ENCODE measurements at regions not wholly inside any gene's neighbourhood (a gene's known extent, or its start where the extent isn't known, plus 50 kb on each side); places are given as distances from the start of the nearest gene placed in this dataset.
"Not testable (repeated sequence)": the region's sequence is repeated elsewhere in the genome, so short reads cannot be mapped to it uniquely, and the experiment has no call there.

DNA sequence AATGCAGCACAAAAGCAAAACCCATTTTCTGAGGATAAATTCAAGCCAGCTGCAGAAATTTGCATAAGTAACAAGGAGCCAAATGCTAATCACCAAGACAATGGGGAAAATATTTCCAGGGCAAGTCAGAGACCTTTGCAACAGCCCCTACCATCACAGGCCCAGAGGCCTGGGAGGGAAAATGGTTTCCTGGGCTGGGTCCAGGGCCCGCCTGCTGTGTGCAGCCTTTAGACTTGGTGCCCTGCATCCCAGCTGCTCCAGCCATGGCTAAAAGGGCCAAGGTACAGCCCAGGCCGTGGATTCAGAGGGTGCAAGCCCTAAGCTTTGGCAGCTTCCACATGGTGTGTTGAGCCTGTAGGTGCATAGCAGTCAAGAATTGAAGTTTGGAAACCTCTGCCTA, 309.5 kb upstream of the SGCG start:
- DNase-seq, result no peak

- no peak for DNase-seq
Observed at GRCh38 chr13:22874839-22875238, 305.9 kb upstream of the SGCG start.

- DNase-seq, result no peak
Observed at GRCh38 chr13:22877421-22877820, 303.4 kb upstream of the SGCG start.

- no peak for DNase-seq
Observed at GRCh38 chr13:22880741-22881720, 299.7 kb upstream of the SGCG start.

GRCh38 chr13:22881721-22882608, 298.8 kb upstream of the SGCG start:
- DNase-seq, result not testable (repeated sequence)

GRCh38 chr13:22883262-22883840, 297.4 kb upstream of the SGCG start:
- no peak for DNase-seq

DNA sequence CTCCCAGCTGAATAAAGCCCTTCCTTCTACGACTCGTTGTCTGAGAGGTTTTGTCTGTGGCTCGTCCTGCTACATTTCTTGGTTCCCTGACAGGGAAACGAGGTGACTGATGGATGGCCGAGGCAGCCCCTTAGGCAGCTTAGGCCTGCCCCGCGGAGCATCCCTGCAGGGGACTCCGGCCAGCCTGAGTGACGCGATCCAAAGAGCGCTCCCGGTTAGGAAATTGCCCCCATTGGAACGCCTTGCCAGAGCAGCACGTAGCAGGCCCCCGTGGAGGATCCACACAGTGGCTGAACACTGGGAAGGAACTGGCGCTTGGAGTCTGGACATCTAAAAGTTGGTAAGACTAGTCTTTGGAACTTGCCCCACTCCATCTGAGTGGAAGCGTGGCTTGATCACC, 296.8 kb upstream of the SGCG start:
- DNase-seq, result no peak

GRCh38 chr13:22886061-22886460, 294.7 kb upstream of the SGCG start:
- DNase-seq, result not testable (repeated sequence)

- DNase-seq, result not testable (repeated sequence)
Observed at GRCh38 chr13:22889376-22889775, 291.4 kb upstream of the SGCG start.

DNA sequence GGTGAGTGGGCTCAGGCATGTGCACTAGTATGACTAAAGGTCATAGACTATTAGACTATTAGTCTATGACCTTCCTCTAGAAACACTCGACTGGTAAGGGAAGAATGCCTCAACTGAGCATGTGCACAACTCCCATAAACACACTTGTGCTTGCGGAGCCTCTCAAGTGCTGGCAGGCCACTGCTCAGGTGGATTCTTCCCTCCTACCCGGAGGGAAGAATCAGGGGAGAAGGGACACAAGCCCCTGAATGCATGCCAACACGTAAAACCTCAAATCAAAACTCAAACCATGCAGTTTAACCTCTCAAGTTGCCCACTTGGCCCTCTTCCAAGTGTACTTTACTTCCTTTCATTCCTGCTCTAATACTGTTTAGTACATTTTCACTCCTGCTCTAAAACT, 287.6 kb upstream of the SGCG start:
- no peak for DNase-seq

DNA sequence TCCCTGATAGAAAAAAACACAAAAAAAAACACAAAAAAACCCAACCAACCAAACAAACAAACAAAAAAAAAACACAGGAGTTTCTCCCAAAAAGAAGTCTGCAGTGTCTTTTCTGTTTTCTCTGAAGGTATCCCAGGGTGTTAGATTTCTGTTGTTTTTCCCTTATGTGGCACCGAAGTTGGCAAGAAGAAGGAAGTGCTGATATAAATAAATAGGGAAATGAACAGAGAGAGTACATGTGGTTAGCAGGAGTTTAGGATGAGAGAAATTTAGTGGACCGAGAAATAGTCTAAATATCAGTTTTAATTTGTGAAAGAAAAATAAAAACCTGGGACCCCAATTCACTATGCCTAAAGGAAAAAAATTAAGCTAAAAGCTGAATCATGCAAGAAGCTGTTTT, 287.0 kb upstream of the SGCG start:
- DNase-seq, result no peak

DNA sequence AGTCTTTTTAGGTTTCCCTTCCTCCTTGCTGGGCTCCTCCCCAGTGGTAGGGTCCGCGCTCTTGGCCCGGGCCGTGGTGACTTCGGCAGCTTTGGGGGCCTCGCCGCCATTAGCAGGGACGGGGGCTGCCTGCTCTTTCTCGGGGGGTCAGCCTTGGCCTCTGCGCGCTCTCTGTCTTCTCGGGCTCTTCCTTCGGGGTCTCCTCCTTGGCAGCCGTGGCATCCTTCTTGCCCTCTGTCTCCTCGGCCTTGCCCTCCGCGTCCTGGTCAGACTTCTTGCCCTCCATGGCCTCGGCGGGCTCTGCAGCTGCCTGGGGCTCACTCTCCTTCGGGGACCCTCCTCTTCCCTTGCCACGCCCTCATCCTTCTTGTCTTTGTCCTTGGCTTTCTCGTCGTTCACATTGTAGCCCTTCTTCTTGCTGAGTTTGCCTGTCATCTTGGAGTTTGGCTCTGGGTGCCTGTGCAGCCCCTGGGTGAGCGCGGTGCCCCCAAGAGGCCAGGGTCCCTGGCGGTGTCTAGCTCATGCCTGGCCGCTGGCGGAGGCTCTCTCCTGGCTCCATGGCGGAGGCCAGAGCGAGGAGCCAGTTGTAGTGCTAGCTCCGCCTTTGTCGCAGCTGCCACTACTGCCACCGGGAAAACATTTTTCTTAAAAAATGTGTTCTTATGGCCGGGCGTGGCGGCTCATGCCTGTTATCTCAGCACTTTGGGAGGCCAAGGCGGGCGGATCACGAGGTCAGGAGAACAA, 283.0 kb upstream of the SGCG start:
- DNase-seq, result no peak

DNA sequence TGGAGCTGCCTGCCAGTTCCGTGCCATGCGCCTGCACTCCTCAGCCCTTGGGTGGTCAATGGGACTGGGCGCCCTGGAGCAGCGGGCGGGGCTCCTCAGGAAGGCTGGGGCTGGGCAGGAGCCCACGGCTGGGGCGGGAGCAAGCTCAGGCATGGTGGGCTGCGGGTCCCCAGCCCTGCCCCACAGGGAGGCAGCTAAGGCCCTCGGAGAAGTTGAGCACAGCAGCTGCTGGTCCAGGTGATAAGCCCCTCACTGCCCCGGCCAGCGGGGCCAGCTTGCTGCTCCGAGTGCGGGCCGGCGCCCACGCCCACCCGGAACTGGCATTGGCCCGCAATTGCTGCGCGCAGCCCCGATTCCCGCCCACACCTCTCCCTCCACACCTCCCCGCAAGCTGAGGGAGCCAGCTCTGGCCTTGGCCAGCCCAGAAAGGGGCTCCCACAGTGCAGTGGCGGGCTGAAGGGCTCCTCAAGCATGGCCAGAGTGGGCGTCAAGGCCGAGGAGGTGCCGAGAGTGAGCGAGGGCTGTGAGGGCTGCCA, 280.3 kb upstream of the SGCG start:
- not testable (repeated sequence) for DNase-seq

- DNase-seq, result no peak
Observed at GRCh38 chr13:22903301-22903700, 277.5 kb upstream of the SGCG start.

- no peak for DNase-seq
Observed at GRCh38 chr13:22903925-22904324, 276.9 kb upstream of the SGCG start.

DNA sequence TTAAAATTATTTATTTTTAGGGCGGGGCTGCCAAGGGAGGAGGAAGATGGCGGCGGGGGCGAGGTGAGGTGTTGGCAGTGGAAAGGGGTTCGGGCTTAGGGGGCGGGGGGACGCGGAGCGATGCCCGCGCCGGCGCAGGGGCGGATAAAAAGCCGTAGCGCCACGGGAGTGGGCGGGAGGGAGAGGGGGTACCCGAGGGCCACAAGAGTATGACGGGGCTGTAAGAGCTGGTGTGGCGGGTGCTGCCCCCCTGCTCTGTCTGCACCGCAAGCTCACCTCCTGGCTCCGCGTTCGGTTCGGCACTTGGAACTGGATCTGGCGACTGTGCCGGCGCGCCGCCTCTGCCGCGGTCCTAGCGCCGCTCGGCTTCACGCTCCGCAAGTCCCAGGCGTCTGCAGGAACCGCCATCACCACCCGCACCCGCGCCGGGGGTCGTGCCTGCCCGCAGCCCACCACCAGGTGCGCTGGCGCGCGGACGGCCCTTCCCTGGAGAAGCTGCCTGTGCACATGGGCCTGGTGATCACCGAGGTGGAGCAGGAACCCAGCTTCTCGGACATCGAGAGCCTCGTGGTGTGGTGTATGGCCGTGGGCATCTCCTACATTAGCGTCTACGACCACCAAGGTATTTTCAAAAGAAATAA, 265.2 kb upstream of the SGCG start:
- DNase-seq, result peak; percentile 84

- not testable (repeated sequence) for DNase-seq
Observed at GRCh38 chr13:22916276-22916675, 264.5 kb upstream of the SGCG start.

GRCh38 chr13:22925881-22926747, 254.7 kb upstream of the SGCG start:
- peak; percentile 83 for DNase-seq

GRCh38 chr13:22926748-22927400, 253.9 kb upstream of the SGCG start:
- DNase-seq, result no peak

DNA sequence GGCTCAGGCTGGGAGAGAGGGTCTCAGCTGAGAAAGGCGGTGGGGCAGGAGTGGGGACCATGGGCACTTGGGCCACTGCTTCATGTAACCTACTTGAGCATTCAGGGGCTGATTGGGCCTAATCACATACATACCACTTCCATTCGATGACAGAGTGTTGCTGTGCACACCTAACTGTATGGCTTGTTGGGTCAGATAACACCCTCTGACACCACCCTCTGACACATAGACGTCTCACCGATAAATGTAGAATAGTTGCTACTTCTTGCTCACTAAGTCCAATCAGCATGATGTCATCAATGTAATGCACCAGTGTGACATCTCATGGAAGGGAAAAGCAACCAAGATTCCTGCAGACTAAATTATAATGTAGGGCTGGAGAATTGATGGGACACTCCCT, 252.9 kb upstream of the SGCG start:
- DNase-seq, result not testable (repeated sequence)
